Endothelial cell of umbilical vein (primary cell): ENCODE measurements at regions not wholly inside any gene's neighbourhood (a gene's known extent, or its start where the extent isn't known, plus 50 kb on each side); places are given as distances from the start of the nearest gene placed in this dataset.

Experiments
- BruUV-seq: library from RNA; stranded (reverse); fragments of 400-500 nt; replicated peaks from 2 replicates; lab custom pipeline; 2021; lab: Mats Ljungman, UMichigan
- CTCF ChIA-PET: fragments of 300-600, 350-600 bp; sonication (Branson Sonifier 250); formaldehyde crosslinking; loops from one replicate; lab custom pipeline; 2021; ENCODE audit warnings: antibody characterized with exemption, inconsistent platforms; lab: Charles Lee
- POLR2A ChIA-PET: fragments of 300-600, 350-600 bp; sonication (Branson Sonifier 250); formaldehyde crosslinking; loops from one replicate; lab custom pipeline; 2021; ENCODE audit warnings: antibody characterized with exemption, inconsistent platforms; lab: Charles Lee
- DNase-seq: peaks from one replicate; pipeline ENCODE4 v3.0.0-alpha.2; 2011; ENCODE audit warnings: low read depth, low spot score
- FAIRE-seq: peaks from 2 replicates; lab custom pipeline; 2011; peaks lifted over from hg19 to GRCh38; lab: Jason Lieb, UNC
- H2AFZ ChIP-seq: 2 replicates; pipeline ENCODE4 v1.6.0; 2012; ENCODE audit warnings: low read depth, low read length, control low read depth, inconsistent platforms
- H3K27ac ChIP-seq: 2 replicates; pipeline ENCODE4 v1.5.1; 2011; ENCODE audit warnings: low read depth, mild to moderate bottlenecking, control low read depth, low read length, moderate library complexity; ENCODE audit not compliant: insufficient read depth
- H3K27me3 ChIP-seq, 2 experiments: 2 replicates each; pipeline versions ENCODE4 v1.6.0 to v1.6.1; 2011; ENCODE audit warnings: low read length in 2 of 2, mixed read lengths in 1 of 2; ENCODE audit not compliant: control insufficient read depth in 2 of 2, insufficient read depth in 2 of 2
- H3K36me3 ChIP-seq, 2 experiments: 2 replicates in 1 of 2; 3 replicates in 1 of 2; pipeline ENCODE4 v1.5.1; 2011; ENCODE audit warnings: low read length in 2 of 2, mild to moderate bottlenecking in 1 of 2, moderate library complexity in 1 of 2; ENCODE audit not compliant: control insufficient read depth in 2 of 2, insufficient read depth in 2 of 2; ENCODE audit errors: extremely low read depth in 1 of 2
- H3K4me1 ChIP-seq: 3 replicates; pipeline ENCODE4 v1.5.1; 2011; ENCODE audit warnings: mild to moderate bottlenecking, low read length; ENCODE audit not compliant: control insufficient read depth, insufficient read depth; ENCODE audit errors: extremely low read depth
- H3K4me2 ChIP-seq: 2 replicates; pipeline ENCODE4 v1.6.1; 2011; ENCODE audit warnings: low read length, control low read depth, mixed read lengths; ENCODE audit not compliant: insufficient read depth
- H3K4me3 ChIP-seq, 3 experiments: fragments of 200-600 bp in 1 of 3; sonication (generic), shearing (Covaris generic) in 1 of 3; replicated peaks in 1 of 3; 2 replicates each; pipeline ENCODE4 v1.5.1; 2011 to 2016; ENCODE audit warnings: control low read depth in 3 of 3, low read length in 3 of 3, mild to moderate bottlenecking in 2 of 3, inconsistent platforms in 1 of 3, low read depth in 1 of 3, moderate library complexity in 1 of 3; ENCODE audit not compliant: insufficient read depth in 1 of 3
- H3K79me2 ChIP-seq: 2 replicates; pipeline ENCODE4 v1.6.0; 2012; ENCODE audit warnings: low read length, inconsistent platforms; ENCODE audit not compliant: control insufficient read depth, insufficient read depth
- H3K9ac ChIP-seq: replicated peaks from 2 replicates; pipeline ENCODE3; 2011; ENCODE audit warnings: low read length, control low read depth; ENCODE audit not compliant: insufficient read depth; ENCODE audit errors: extremely low read depth
- H3K9me1 ChIP-seq: replicated peaks from 3 replicates; pipeline ENCODE4 v1.6.0; 2011; ENCODE audit warnings: mild to moderate bottlenecking, low read length; ENCODE audit not compliant: control insufficient read depth, insufficient read depth; ENCODE audit errors: extremely low read depth
- H3K9me3 ChIP-seq: replicated peaks from 2 replicates; pipeline ENCODE4 v1.5.1; 2012; ENCODE audit warnings: low read length, inconsistent platforms; ENCODE audit not compliant: control insufficient read depth, insufficient read depth
- H4K20me1 ChIP-seq: replicated peaks from 2 replicates; pipeline ENCODE3; 2011; ENCODE audit warnings: mild to moderate bottlenecking, low read length; ENCODE audit not compliant: control insufficient read depth, insufficient read depth; ENCODE audit errors: extremely low read depth
- CTCF ChIP-seq, 2 donors: IDR thresholded peaks; 1 replicate in 1 of 2; 2 replicates in 1 of 2; pipeline ENCODE4 v1.5.1; 2011; ENCODE audit warnings: low read length in 2 of 2, mild to moderate bottlenecking in 2 of 2, moderate library complexity in 2 of 2, control low read depth in 1 of 2, inconsistent platforms in 1 of 2, low read depth in 1 of 2; ENCODE audit not compliant: insufficient read depth in 1 of 2; ENCODE audit errors: extremely low read depth in 1 of 2
- EZH2 ChIP-seq: IDR thresholded peaks from 2 replicates; pipeline ENCODE4 v1.6.1; 2012; ENCODE audit warnings: borderline replicate concordance, low read depth, mild to moderate bottlenecking, moderate library complexity, low read length, inconsistent platforms; ENCODE audit not compliant: severe bottlenecking
- FOS ChIP-seq: IDR thresholded peaks from 2 replicates; pipeline ENCODE4 v1.6.1; 2011; ENCODE audit warnings: mild to moderate bottlenecking, low read length, moderate library complexity, borderline replicate concordance; ENCODE audit not compliant: insufficient read depth
- GATA2 ChIP-seq: IDR thresholded peaks from 2 replicates; pipeline ENCODE4 v1.7.0; 2011; ENCODE audit warnings: low read depth, mild to moderate bottlenecking, moderate library complexity, mixed read lengths, low read length; ENCODE audit not compliant: insufficient read length, insufficient read depth
- JUN ChIP-seq: IDR thresholded peaks from 2 replicates; pipeline ENCODE4 v1.6.1; 2011; ENCODE audit warnings: borderline replicate concordance, low read depth; ENCODE audit not compliant: insufficient read length, insufficient read depth
- MYC ChIP-seq: IDR thresholded peaks from one replicate; pipeline ENCODE4 v1.6.1; 2011; ENCODE audit warnings: mild to moderate bottlenecking, low read depth, low read length
- POLR2A ChIP-seq: IDR thresholded peaks from 2 replicates; pipeline ENCODE4 v1.6.1; 2012; ENCODE audit warnings: low read depth, mild to moderate bottlenecking, control low read depth, low read length
- POLR2AphosphoS5 ChIP-seq: IDR thresholded peaks from 2 replicates; pipeline ENCODE4 v1.6.1; 2012; ENCODE audit warnings: low read depth, mild to moderate bottlenecking, control low read depth, low read length, moderate library complexity; ENCODE audit not compliant: insufficient read depth
- dilution Hi-C: fragments of 300-500 bp; cut with MboI; formaldehyde crosslinking; loops from one replicate; pipeline ENCODE4 v1.15.0; 2019; ENCODE audit warnings: low sequenced_read_pairs; ENCODE audit not compliant: extremely low pct_ligation_motif_present
- intact Hi-C: fragments of 100-400 bp; cut with micrococcal nuclease; formaldehyde crosslinking; loops from one replicate; pipeline ENCODE4 v1.10.0; 2022

- ChIA-PET CTCF (no interaction called here), POLR2A (no interaction called here)
- FAIRE-seq (no peak), DNase-seq (no peak)
- H3K9me3 ChIP-seq: no peaks in the 10 kb centered on the region
- dilution Hi-C loops: no loop called here
- H3K79me2 ChIP-seq: no peaks in the 10 kb centered on the region
- H3K27me3 ChIP-seq: peaks cover 0 to 3% of the 10 kb centered on the region in 2 experiments
- no peak for TF ChIP-seq JUN
- TF ChIP-seq POLR2A: no peak
- TF ChIP-seq GATA2: no peak
- TF ChIP-seq POLR2AphosphoS5: no peak
- TF ChIP-seq EZH2: no peak
- no peak for TF ChIP-seq CTCF (IDR thresholded peaks at IDR 0.05; ENCODE audit: extremely low read depth in 1 of 2, insufficient read depth in 1 of 2, low read depth in 1 of 2, low read length in 2 of 2)
- TF ChIP-seq FOS: no peak
- TF ChIP-seq MYC: no peak
- no peaks in the 10 kb centered on the region for H3K9me1 ChIP-seq
- BruUV-seq: no TSS peak
- H4K20me1 ChIP-seq: no peaks in the 10 kb centered on the region
- no peak overlapping the region for H2AFZ ChIP-seq
- H3K4me1 ChIP-seq: no peaks in the 10 kb centered on the region
- no peak overlapping the region for H3K27ac ChIP-seq
- H3K4me3 ChIP-seq: no peak overlapping the region
- H3K36me3 ChIP-seq: no peaks in the 10 kb centered on the region
- H3K4me2 ChIP-seq: no peak overlapping the region
- H3K9ac ChIP-seq: no peak overlapping the region
- intact Hi-C loops: no loop called here
Observed at GRCh38 chr1:55724551-55725325, 509.6 kb upstream of the USP24 start.
